ENCODE measurements at regions not wholly inside any gene's neighbourhood (a gene's known extent, or its start where the extent isn't known, plus 50 kb on each side); places are given as distances from the start of the nearest gene placed in this dataset.

GRCh38 chr4:164288578-164288977 lies 465.4 kb upstream of the SMIM31 start:
- FAIRE-seq, result no peak
- H3K27ac ChIP-seq, result no peak overlapping the region
- WGBS (ENCODE audit: missing lambda C conversion rate), result 7% methylated on average over 5 of the region's 5 CpGs
- no peak for TF ChIP-seq SREBF2 (IDR thresholded peaks at IDR 0.05)
- no peak for TF ChIP-seq ATOH8 (CRISPR knock-in tag; IDR thresholded peaks at IDR 0.05; ENCODE audit: low read depth)
- TF ChIP-seq ELK1 (IDR thresholded peaks at IDR 0.05; ENCODE audit: low read depth, low read length), result no peak
- no peak for TF ChIP-seq TP53 (CRISPR knock-in tag; IDR thresholded peaks at IDR 0.05)
- no peak for TF ChIP-seq REST (IDR thresholded peaks at IDR 0.05)
- TF ChIP-seq EHF (CRISPR knock-in tag; IDR thresholded peaks at IDR 0.05), result no peak
- no peak for TF ChIP-seq CEBPB (IDR thresholded peaks at IDR 0.05)
- no peak for TF ChIP-seq HDAC2 (IDR thresholded peaks at IDR 0.05)
- TF ChIP-seq CHD2 (IDR thresholded peaks at IDR 0.05; ENCODE audit: low read length, partially characterized antibody), result no peak
- TF ChIP-seq CBX8 (IDR thresholded peaks at IDR 0.05), result no peak
- no peak for TF ChIP-seq USF2 (IDR thresholded peaks at IDR 0.05)
- H3K4me2 ChIP-seq, result no peak overlapping the region
- H3K9me3 ChIP-seq, result no peaks in the 10 kb centered on the region
- ChIA-PET POLR2A (no interaction called here), CTCF (no interaction called here)
- no peak for ATAC-seq
- no peak overlapping the region for H3K4me3 ChIP-seq
- no peaks in the 10 kb centered on the region for H3K4me1 ChIP-seq
- no peak for DNase-seq (ENCODE audit: low read depth in 1 of 2, low spot score in 1 of 2)

- POLR2A ChIA-PET, result no interaction called here
- H3K27ac ChIP-seq, result no peak overlapping the region
- FAIRE-seq, result no peak
These were observed 460.7 kb upstream of the SMIM31 start for GRCh38 chr4:164293203-164293602.

More at GRCh38 chr4:164293203-164293602, 460.7 kb upstream of the SMIM31 start:
- ATAC-seq (no peak), DNase-seq (ENCODE audit: low read depth in 1 of 2, low spot score in 1 of 2) (peak in 1 of 2 experiments; percentile 1)
- Histone ChIP-seq H3K4me3 (no peak overlapping the region), H3K4me2 (no peak overlapping the region), H3K9me3 (no peaks in the 10 kb centered on the region), H3K4me1 (no peaks in the 10 kb centered on the region)
- TF ChIP-seq MAX (IDR thresholded peaks at IDR 0.05) (no peak), MAZ (IDR thresholded peaks at IDR 0.05; ENCODE audit: borderline replicate concordance, low read depth, low read length) (no peak), HES2 (IDR thresholded peaks at IDR 0.05) (no peak), ZSCAN20 (CRISPR knock-in tag; IDR thresholded peaks at IDR 0.05) (no peak), POLR2A (IDR thresholded peaks at IDR 0.05; ENCODE audit: low read length) (no peak), E2F6 (IDR thresholded peaks at IDR 0.05; ENCODE audit: borderline replicate concordance, low read depth) (no peak), HOXB13 (CRISPR knock-in tag; IDR thresholded peaks at IDR 0.05; ENCODE audit: low read depth) (no peak), ZFP36 (IDR thresholded peaks at IDR 0.05; ENCODE audit: borderline replicate concordance, partially characterized antibody) (no peak), SMC3 (IDR thresholded peaks at IDR 0.05) (no peak), HDAC2 (IDR thresholded peaks at IDR 0.05) (no peak)
- CTCF ChIA-PET, result no interaction called here
- 8% methylated on average over 4 of the region's 4 CpGs for WGBS (ENCODE audit: missing lambda C conversion rate)

Data from A549 (cell line).